ENCODE measurements at regions not wholly inside any gene's neighbourhood (a gene's known extent, or its start where the extent isn't known, plus 50 kb on each side); places are given as distances from the start of the nearest gene placed in this dataset.

DNA sequence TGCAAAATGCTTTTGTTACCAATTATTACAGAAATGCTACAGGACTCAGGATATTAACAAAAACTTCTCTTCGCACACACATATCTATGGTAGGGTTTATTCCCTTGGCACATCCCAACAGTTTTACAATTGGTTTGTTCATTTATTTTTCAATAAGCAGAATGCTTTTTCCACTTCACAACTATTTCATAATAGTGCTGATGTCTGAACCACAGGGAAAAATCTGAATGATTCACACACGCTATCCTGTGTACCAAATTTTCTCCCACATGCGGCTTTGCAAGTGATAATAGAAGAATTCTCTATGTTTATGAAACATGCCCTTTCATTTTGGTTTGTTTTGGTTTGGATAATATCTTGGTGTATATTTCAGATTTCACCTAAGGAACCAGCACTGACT, 725.7 kb upstream of the TENM3 start:
- Histone ChIP-seq H3K36me3 (ENCODE audit: control insufficient read depth in 1 of 2, insufficient read depth in 2 of 2, low read length in 2 of 2) (no peaks in the 10 kb centered on the region), H3K27ac (ENCODE audit: low read depth, low read length) (no peak overlapping the region), H3K9me3 (ENCODE audit: control insufficient read depth in 1 of 2, insufficient read depth in 1 of 2, low read depth in 1 of 2, low read length in 2 of 2) (no peaks in the 10 kb centered on the region), H3K27me3 (ENCODE audit: insufficient read depth, low read length) (peaks cover 5% of the 10 kb centered on the region; the same call in 1 of the 2 replicates), H3K9me2 (ENCODE audit: insufficient read depth) (no peaks in the 10 kb centered on the region), H3K9ac (ENCODE audit: low read length) (no peak overlapping the region), H3K4me1 (ENCODE audit: control insufficient read depth in 1 of 2, insufficient read depth in 2 of 2, low read length in 2 of 2) (no peaks in the 10 kb centered on the region), H2AFZ (ENCODE audit: low read depth, low read length, poor library complexity, severe bottlenecking) (no peak overlapping the region), H3K4me3 (replicated peaks in 1 of 2; ENCODE audit: low read depth in 1 of 2, low read length in 2 of 2) (no peak overlapping the region), H3K79me2 (ENCODE audit: insufficient read depth, low read length) (no peaks in the 10 kb centered on the region), H4K20me1 (ENCODE audit: insufficient read depth) (no peaks in the 10 kb centered on the region), H3K4me2 (ENCODE audit: low read length) (no peak overlapping the region)
- no TSS peak for BruUV-seq (replicated peaks)
- DNase-seq (ENCODE audit: low read depth, low spot score) (no peak), ATAC-seq (no peak)
- intact Hi-C loops (cut with micrococcal nuclease): no loop called here
- ChIA-PET POLR2A (no interaction called here), RAD21 (ENCODE audit: low non-redundant PET in 1 of 2, low total read pairs in 2 of 2, uncharacterized antibody in 2 of 2, unreplicated experiment in 2 of 2) (no interaction called here), CTCF (interaction anchor here (0.6 kb wide), 1 partner anchor 11 kb away, joined by 3 read pairs; no protein-coding TSS in a partner anchor)
- TF ChIP-seq CBX3 (IDR thresholded peaks at IDR 0.05; ENCODE audit: low read depth): no peak
- TF ChIP-seq, protein P1, sequence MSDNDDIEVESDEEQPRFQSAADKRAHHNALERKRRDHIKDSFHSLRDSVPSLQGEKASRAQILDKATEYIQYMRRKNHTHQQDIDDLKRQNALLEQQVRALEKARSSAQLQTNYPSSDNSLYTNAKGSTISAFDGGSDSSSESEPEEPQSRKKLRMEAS (IDR thresholded peaks at IDR 0.05): no peak
- TF ChIP-seq EGR1 (IDR thresholded peaks at IDR 0.05; ENCODE audit: low read depth): no peak
- no peak for TF ChIP-seq TCF7L2 (IDR thresholded peaks at IDR 0.05; ENCODE audit: borderline replicate concordance, extremely low read depth, insufficient read depth, insufficient read length)
- TF ChIP-seq, protein P2, sequence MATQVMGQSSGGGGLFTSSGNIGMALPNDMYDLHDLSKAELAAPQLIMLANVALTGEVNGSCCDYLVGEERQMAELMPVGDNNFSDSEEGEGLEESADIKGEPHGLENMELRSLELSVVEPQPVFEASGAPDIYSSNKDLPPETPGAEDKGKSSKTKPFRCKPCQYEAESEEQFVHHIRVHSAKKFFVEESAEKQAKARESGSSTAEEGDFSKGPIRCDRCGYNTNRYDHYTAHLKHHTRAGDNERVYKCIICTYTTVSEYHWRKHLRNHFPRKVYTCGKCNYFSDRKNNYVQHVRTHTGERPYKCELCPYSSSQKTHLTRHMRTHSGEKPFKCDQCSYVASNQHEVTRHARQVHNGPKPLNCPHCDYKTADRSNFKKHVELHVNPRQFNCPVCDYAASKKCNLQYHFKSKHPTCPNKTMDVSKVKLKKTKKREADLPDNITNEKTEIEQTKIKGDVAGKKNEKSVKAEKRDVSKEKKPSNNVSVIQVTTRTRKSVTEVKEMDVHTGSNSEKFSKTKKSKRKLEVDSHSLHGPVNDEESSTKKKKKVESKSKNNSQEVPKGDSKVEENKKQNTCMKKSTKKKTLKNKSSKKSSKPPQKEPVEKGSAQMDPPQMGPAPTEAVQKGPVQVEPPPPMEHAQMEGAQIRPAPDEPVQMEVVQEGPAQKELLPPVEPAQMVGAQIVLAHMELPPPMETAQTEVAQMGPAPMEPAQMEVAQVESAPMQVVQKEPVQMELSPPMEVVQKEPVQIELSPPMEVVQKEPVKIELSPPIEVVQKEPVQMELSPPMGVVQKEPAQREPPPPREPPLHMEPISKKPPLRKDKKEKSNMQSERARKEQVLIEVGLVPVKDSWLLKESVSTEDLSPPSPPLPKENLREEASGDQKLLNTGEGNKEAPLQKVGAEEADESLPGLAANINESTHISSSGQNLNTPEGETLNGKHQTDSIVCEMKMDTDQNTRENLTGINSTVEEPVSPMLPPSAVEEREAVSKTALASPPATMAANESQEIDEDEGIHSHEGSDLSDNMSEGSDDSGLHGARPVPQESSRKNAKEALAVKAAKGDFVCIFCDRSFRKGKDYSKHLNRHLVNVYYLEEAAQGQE (IDR thresholded peaks at IDR 0.05; ENCODE audit: low read depth): no peak
- TF ChIP-seq, protein P3, sequence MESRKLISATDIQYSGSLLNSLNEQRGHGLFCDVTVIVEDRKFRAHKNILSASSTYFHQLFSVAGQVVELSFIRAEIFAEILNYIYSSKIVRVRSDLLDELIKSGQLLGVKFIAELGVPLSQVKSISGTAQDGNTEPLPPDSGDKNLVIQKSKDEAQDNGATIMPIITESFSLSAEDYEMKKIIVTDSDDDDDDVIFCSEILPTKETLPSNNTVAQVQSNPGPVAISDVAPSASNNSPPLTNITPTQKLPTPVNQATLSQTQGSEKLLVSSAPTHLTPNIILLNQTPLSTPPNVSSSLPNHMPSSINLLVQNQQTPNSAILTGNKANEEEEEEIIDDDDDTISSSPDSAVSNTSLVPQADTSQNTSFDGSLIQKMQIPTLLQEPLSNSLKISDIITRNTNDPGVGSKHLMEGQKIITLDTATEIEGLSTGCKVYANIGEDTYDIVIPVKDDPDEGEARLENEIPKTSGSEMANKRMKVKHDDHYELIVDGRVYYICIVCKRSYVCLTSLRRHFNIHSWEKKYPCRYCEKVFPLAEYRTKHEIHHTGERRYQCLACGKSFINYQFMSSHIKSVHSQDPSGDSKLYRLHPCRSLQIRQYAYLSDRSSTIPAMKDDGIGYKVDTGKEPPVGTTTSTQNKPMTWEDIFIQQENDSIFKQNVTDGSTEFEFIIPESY (IDR thresholded peaks at IDR 0.05; ENCODE audit: extremely low read depth, insufficient replicate concordance, low read length): no peak
- TF ChIP-seq, protein P4, sequence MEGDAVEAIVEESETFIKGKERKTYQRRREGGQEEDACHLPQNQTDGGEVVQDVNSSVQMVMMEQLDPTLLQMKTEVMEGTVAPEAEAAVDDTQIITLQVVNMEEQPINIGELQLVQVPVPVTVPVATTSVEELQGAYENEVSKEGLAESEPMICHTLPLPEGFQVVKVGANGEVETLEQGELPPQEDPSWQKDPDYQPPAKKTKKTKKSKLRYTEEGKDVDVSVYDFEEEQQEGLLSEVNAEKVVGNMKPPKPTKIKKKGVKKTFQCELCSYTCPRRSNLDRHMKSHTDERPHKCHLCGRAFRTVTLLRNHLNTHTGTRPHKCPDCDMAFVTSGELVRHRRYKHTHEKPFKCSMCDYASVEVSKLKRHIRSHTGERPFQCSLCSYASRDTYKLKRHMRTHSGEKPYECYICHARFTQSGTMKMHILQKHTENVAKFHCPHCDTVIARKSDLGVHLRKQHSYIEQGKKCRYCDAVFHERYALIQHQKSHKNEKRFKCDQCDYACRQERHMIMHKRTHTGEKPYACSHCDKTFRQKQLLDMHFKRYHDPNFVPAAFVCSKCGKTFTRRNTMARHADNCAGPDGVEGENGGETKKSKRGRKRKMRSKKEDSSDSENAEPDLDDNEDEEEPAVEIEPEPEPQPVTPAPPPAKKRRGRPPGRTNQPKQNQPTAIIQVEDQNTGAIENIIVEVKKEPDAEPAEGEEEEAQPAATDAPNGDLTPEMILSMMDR (IDR thresholded peaks at IDR 0.05 in 2 of 3, conservative IDR thresholded peaks at IDR 0.05 in 1 of 3; ENCODE audit: borderline replicate concordance in 1 of 3, insufficient read depth in 1 of 3, low read depth in 2 of 3, low read length in 2 of 3): no peak
- no peak for TF ChIP-seq ZFX (IDR thresholded peaks at IDR 0.05)
- no peak for TF ChIP-seq POLR2A (IDR thresholded peaks at IDR 0.05; ENCODE audit: borderline replicate concordance, extremely low read depth, insufficient read depth, insufficient read length)
- TF ChIP-seq JUND (IDR thresholded peaks at IDR 0.05): no peak
- no peak for TF ChIP-seq ZNF274 (IDR thresholded peaks at IDR 0.05; ENCODE audit: low read depth, low read length)
- no peak for TF ChIP-seq POLR2AphosphoS5 (IDR thresholded peaks at IDR 0.05; ENCODE audit: low read depth, low read length)
- TF ChIP-seq CEBPB (IDR thresholded peaks at IDR 0.05; ENCODE audit: low read depth): no peak
- TF ChIP-seq YY1 (IDR thresholded peaks at IDR 0.05; ENCODE audit: extremely low read depth, insufficient replicate concordance, low read depth, low read length): no peak
- no peak for TF ChIP-seq EZH2 (IDR thresholded peaks at IDR 0.05)
- TF ChIP-seq, protein P5, sequence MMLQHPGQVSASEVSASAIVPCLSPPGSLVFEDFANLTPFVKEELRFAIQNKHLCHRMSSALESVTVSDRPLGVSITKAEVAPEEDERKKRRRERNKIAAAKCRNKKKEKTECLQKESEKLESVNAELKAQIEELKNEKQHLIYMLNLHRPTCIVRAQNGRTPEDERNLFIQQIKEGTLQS (IDR thresholded peaks at IDR 0.05): no peak

Measured in HCT116 (cell line).